HepG2 (cell line): ENCODE measurements at regions not wholly inside any gene's neighbourhood (a gene's known extent, or its start where the extent isn't known, plus 50 kb on each side); places are given as distances from the start of the nearest gene placed in this dataset.

ENCODE experiments used
- CTCF ChIP-seq: sonication (generic); formaldehyde crosslinking; IDR thresholded peaks from 2 replicates; pipeline ENCODE4 v1.5.0; 2020; ENCODE audit warnings: mild to moderate bottlenecking, missing genetic modification reagents, moderate library complexity
- E2F5 ChIP-seq: sonication (generic); formaldehyde crosslinking; conservative IDR thresholded peaks from 2 replicates; pipeline ENCODE4 v1.4.0; 2020; ENCODE audit warnings: missing genetic modification reagents
- EZH2 ChIP-seq: conservative IDR thresholded peaks from 2 replicates; pipeline ENCODE4 v1.6.1; 2012; ENCODE audit warnings: mild to moderate bottlenecking, low read depth, low read length, moderate library complexity
- ZNF646 ChIP-seq: sonication (generic); formaldehyde crosslinking; IDR thresholded peaks from 2 replicates; pipeline ENCODE4 v1.9.0; 2021; ENCODE audit warnings: mild to moderate bottlenecking, missing genetic modification reagents

GRCh38 chr14:65972346-65972870, 513.8 kb upstream of the CCDC196 start:
- TF ChIP-seq EZH2: no peak
- no peak for TF ChIP-seq CTCF (CRISPR knock-in tag)
- no peak for TF ChIP-seq ZNF646 (CRISPR knock-in tag)
- no peak for TF ChIP-seq E2F5
